HCT116 (cell line): ENCODE measurements at regions not wholly inside any gene's neighbourhood (a gene's known extent, or its start where the extent isn't known, plus 50 kb on each side); places are given as distances from the start of the nearest gene placed in this dataset.

Experiments used
- CBX3 ChIP-seq: IDR thresholded peaks from 2 replicates; pipeline ENCODE4 v1.6.1; 2012; ENCODE audit warnings: low read depth
- CEBPB ChIP-seq: IDR thresholded peaks from 2 replicates; pipeline ENCODE4 v1.6.1; 2012; ENCODE audit warnings: low read depth
- EZH2 ChIP-seq: fragments of 200-600 bp; sonication (generic); IDR thresholded peaks from 2 replicates; pipeline ENCODE4 v1.6.1; 2017; ENCODE audit warnings: antibody characterized with exemption, mixed run types
- EZH2phosphoT487 ChIP-seq: fragments of 200-600 bp; IDR thresholded peaks from 2 replicates; pipeline ENCODE4 v1.6.1; 2018; ENCODE audit warnings: antibody characterized with exemption, borderline replicate concordance
- JUND ChIP-seq: IDR thresholded peaks from 2 replicates; pipeline ENCODE4 v1.6.1; 2012
- POLR2A ChIP-seq: IDR thresholded peaks from 2 replicates; pipeline ENCODE4 v1.7.0; 2011; ENCODE audit warnings: borderline replicate concordance; ENCODE audit not compliant: insufficient read depth, insufficient read length; ENCODE audit errors: extremely low read depth
- POLR2AphosphoS5 ChIP-seq: IDR thresholded peaks from 2 replicates; pipeline ENCODE4 v1.6.1; 2011; ENCODE audit warnings: mild to moderate bottlenecking, low read depth, low read length, moderate library complexity
- SIN3A ChIP-seq: IDR thresholded peaks from 2 replicates; pipeline ENCODE4 v1.6.1; 2012; ENCODE audit warnings: low read depth
- YY1 ChIP-seq: IDR thresholded peaks from 2 replicates; pipeline ENCODE4 v1.6.1; 2011; ENCODE audit warnings: low read length, low read depth, moderate library complexity, mild to moderate bottlenecking; ENCODE audit not compliant: insufficient replicate concordance; ENCODE audit errors: extremely low read depth
- TF ChIP-seq, protein P1 (sequence below), 3 experiments: fragments of 200-600 bp in 1 of 3; sonication (generic) in 1 of 3; IDR thresholded peaks in 2 of 3; conservative IDR thresholded peaks in 1 of 3; 2 replicates each; pipeline ENCODE4 v1.5.1; 2012 to 2017; ENCODE audit warnings: low read depth in 2 of 3, low read length in 2 of 3, antibody characterized with exemption in 1 of 3, borderline replicate concordance in 1 of 3, control low read depth in 1 of 3, mild to moderate bottlenecking in 1 of 3, mixed read lengths in 1 of 3, mixed run types in 1 of 3, moderate library complexity in 1 of 3; ENCODE audit not compliant: insufficient read depth in 1 of 3
- TF ChIP-seq, protein P2 (sequence below): IDR thresholded peaks from 2 replicates; pipeline ENCODE4 v1.6.1; 2012
- TF ChIP-seq, protein P3 (sequence below): IDR thresholded peaks from 2 replicates; pipeline ENCODE4 v1.6.1; 2012; ENCODE audit warnings: low read depth

DNA sequence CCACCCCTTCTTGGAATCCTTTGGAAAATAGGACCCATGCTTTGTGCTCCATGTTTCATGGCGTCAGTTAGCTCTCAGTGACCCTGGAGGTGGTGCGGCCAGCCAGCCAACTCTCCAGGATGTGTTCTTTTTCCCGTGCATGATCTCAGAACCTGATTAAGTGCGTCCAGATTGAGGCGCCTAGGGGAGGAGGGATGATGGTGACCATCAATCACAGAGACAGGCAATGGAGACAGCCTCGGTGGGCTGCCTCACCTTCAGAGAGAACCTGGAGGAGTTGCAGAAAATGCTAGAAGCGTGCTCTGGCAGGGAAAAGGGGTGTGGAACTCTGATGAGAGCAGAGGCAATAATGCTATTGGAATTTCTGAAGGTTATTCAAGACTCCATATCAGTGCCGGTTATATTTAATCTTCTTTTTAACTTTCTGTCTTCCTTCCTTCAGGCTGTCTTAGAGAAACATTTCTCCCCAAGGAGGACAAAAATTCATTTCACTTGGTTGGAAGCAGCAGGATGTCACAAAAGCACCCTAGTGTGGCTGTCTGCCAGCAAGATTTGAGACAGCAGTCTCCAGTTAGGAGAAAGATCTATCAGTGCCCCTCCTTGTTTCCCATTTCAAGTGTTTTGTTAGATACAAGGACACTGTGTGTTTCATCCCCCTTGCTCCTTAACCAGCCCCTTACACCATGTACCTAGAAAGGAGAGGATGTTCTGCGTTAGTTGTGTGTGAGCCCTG lies 53.3 kb upstream of the IGF1 start:
- TF ChIP-seq POLR2AphosphoS5 = no peak
- TF ChIP-seq EZH2phosphoT487 = no peak
- TF ChIP-seq YY1 = no peak
- TF ChIP-seq, protein P1, sequence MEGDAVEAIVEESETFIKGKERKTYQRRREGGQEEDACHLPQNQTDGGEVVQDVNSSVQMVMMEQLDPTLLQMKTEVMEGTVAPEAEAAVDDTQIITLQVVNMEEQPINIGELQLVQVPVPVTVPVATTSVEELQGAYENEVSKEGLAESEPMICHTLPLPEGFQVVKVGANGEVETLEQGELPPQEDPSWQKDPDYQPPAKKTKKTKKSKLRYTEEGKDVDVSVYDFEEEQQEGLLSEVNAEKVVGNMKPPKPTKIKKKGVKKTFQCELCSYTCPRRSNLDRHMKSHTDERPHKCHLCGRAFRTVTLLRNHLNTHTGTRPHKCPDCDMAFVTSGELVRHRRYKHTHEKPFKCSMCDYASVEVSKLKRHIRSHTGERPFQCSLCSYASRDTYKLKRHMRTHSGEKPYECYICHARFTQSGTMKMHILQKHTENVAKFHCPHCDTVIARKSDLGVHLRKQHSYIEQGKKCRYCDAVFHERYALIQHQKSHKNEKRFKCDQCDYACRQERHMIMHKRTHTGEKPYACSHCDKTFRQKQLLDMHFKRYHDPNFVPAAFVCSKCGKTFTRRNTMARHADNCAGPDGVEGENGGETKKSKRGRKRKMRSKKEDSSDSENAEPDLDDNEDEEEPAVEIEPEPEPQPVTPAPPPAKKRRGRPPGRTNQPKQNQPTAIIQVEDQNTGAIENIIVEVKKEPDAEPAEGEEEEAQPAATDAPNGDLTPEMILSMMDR (IDR thresholded peaks at IDR 0.05 in 2 of 3, conservative IDR thresholded peaks at IDR 0.05 in 1 of 3; ENCODE audit: borderline replicate concordance in 1 of 3, insufficient read depth in 1 of 3, low read depth in 2 of 3, low read length in 2 of 3) = no peak
- TF ChIP-seq JUND = no peak
- TF ChIP-seq SIN3A = no peak
- TF ChIP-seq, protein P2, sequence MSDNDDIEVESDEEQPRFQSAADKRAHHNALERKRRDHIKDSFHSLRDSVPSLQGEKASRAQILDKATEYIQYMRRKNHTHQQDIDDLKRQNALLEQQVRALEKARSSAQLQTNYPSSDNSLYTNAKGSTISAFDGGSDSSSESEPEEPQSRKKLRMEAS = no peak
- no peak for TF ChIP-seq EZH2
- TF ChIP-seq, protein P3, sequence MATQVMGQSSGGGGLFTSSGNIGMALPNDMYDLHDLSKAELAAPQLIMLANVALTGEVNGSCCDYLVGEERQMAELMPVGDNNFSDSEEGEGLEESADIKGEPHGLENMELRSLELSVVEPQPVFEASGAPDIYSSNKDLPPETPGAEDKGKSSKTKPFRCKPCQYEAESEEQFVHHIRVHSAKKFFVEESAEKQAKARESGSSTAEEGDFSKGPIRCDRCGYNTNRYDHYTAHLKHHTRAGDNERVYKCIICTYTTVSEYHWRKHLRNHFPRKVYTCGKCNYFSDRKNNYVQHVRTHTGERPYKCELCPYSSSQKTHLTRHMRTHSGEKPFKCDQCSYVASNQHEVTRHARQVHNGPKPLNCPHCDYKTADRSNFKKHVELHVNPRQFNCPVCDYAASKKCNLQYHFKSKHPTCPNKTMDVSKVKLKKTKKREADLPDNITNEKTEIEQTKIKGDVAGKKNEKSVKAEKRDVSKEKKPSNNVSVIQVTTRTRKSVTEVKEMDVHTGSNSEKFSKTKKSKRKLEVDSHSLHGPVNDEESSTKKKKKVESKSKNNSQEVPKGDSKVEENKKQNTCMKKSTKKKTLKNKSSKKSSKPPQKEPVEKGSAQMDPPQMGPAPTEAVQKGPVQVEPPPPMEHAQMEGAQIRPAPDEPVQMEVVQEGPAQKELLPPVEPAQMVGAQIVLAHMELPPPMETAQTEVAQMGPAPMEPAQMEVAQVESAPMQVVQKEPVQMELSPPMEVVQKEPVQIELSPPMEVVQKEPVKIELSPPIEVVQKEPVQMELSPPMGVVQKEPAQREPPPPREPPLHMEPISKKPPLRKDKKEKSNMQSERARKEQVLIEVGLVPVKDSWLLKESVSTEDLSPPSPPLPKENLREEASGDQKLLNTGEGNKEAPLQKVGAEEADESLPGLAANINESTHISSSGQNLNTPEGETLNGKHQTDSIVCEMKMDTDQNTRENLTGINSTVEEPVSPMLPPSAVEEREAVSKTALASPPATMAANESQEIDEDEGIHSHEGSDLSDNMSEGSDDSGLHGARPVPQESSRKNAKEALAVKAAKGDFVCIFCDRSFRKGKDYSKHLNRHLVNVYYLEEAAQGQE = no peak
- TF ChIP-seq POLR2A = no peak
- TF ChIP-seq CBX3 = no peak
- no peak for TF ChIP-seq CEBPB
